ENCODE measurements at regions not wholly inside any gene's neighbourhood (a gene's known extent, or its start where the extent isn't known, plus 50 kb on each side); places are given as distances from the start of the nearest gene placed in this dataset.

GRCh38 chr10:125567529-125567928 is 115.4 kb downstream of the TEX36 start:
- peaks cover 16% of the 10 kb centered on the region for H3K27me3 Mint-ChIP-seq
- TF ChIP-seq EZH2 (IDR thresholded peaks at IDR 0.05; ENCODE audit: borderline replicate concordance, insufficient read depth, low read depth, low read length, poor library complexity, severe bottlenecking) (no peak), CTCF (IDR thresholded peaks at IDR 0.05) (no peak)
- no peaks in the 10 kb centered on the region for H3K27me3 ChIP-seq (replicated peaks in 1 of 4; ENCODE audit: control extremely low read depth in 1 of 4, control insufficient read depth in 3 of 4, insufficient read depth in 4 of 4, low read length in 3 of 4)
- DNase-seq = no peak
- H3K4me2 ChIP-seq (replicated peaks; ENCODE audit: low read depth, low read length, poor library complexity, severe bottlenecking) = no peak overlapping the region
- no peak overlapping the region for H3K4me3 Mint-ChIP-seq
- ChIA-PET POLR2A (no interaction called here), CTCF (no interaction called here)
- H3K4me1 ChIP-seq (ENCODE audit: control insufficient read depth in 2 of 2, insufficient read depth in 2 of 2, low read length in 2 of 2) = no peaks in the 10 kb centered on the region
- no peak overlapping the region for H3K9ac ChIP-seq (ENCODE audit: low read length)
- H3K36me3 ChIP-seq (replicated peaks in 1 of 2; ENCODE audit: control extremely low read depth in 1 of 2, control insufficient read depth in 1 of 2, extremely low read depth in 1 of 2, insufficient read depth in 2 of 2, low read length in 1 of 2) = no peaks in the 10 kb centered on the region
- intact Hi-C loops (cut with micrococcal nuclease) = no loop called here
- no peaks in the 10 kb centered on the region for H3K79me2 ChIP-seq (ENCODE audit: control insufficient read depth, insufficient read depth, low read length)
- H2AFZ ChIP-seq (ENCODE audit: insufficient read depth, low read depth, low read length, poor library complexity, severe bottlenecking) = no peak overlapping the region
- H3K27ac ChIP-seq (ENCODE audit: low read length in 2 of 2) = no peak overlapping the region
- 76% methylated on average over 4 of the region's 6 CpGs for WGBS (ENCODE audit: insufficient coverage)
- H3K9me3 ChIP-seq (ENCODE audit: control extremely low read depth in 1 of 3, control insufficient read depth in 2 of 3, insufficient read depth in 1 of 3, low read length in 2 of 3) = peaks cover 0 to 2% (median 0%) of the 10 kb centered on the region in 3 donors
- no peak overlapping the region for H3K27ac Mint-ChIP-seq
- no peak for ATAC-seq (ENCODE audit: low read depth)
- H3K4me1 Mint-ChIP-seq = no peaks in the 10 kb centered on the region
- H3K4me3 ChIP-seq (ENCODE audit: control extremely low read depth in 1 of 5, extremely low read depth in 1 of 5, insufficient read depth in 1 of 5, low read depth in 2 of 5, low read length in 4 of 5) = no peak overlapping the region
- H3K9me3 Mint-ChIP-seq (ENCODE audit: insufficient read depth) = peaks cover 1% of the 10 kb centered on the region
- no peaks in the 10 kb centered on the region for H4K20me1 ChIP-seq (ENCODE audit: control insufficient read depth, insufficient read depth, low read length, poor library complexity, severe bottlenecking)

GRCh38 chr10:125565046-125565445 is 117.9 kb downstream of the TEX36 start:
- H3K9me3 ChIP-seq (ENCODE audit: control extremely low read depth in 1 of 3, control insufficient read depth in 2 of 3, insufficient read depth in 1 of 3, low read length in 2 of 3) = peaks cover 0 to 2% (median 0%) of the 10 kb centered on the region in 3 donors
- no peak overlapping the region for H2AFZ ChIP-seq (ENCODE audit: insufficient read depth, low read depth, low read length, poor library complexity, severe bottlenecking)
- CTCF ChIA-PET = interaction anchor here (0.7 kb wide), 1 partner anchor 399 kb away, joined by 3 read pairs; no protein-coding TSS in a partner anchor
- no peaks in the 10 kb centered on the region for H3K4me1 ChIP-seq (ENCODE audit: control insufficient read depth in 2 of 2, insufficient read depth in 2 of 2, low read length in 2 of 2)
- Mint-ChIP-seq H3K9me3 (ENCODE audit: insufficient read depth) (peaks cover 1% of the 10 kb centered on the region), H3K4me3 (no peak overlapping the region), H3K4me1 (no peaks in the 10 kb centered on the region), H3K27ac (no peak overlapping the region), H3K27me3 (peaks cover 20% of the 10 kb centered on the region)
- intact Hi-C loops (cut with micrococcal nuclease) = no loop called here
- H3K36me3 ChIP-seq (replicated peaks in 1 of 2; ENCODE audit: control extremely low read depth in 1 of 2, control insufficient read depth in 1 of 2, extremely low read depth in 1 of 2, insufficient read depth in 2 of 2, low read length in 1 of 2) = no peaks in the 10 kb centered on the region
- H3K27ac ChIP-seq (ENCODE audit: low read length in 2 of 2) = no peak overlapping the region
- no peak overlapping the region for H3K4me2 ChIP-seq (replicated peaks; ENCODE audit: low read depth, low read length, poor library complexity, severe bottlenecking)
- H3K9ac ChIP-seq (ENCODE audit: low read length) = no peak overlapping the region
- H4K20me1 ChIP-seq (ENCODE audit: control insufficient read depth, insufficient read depth, low read length, poor library complexity, severe bottlenecking) = no peaks in the 10 kb centered on the region
- no peaks in the 10 kb centered on the region for H3K27me3 ChIP-seq (replicated peaks in 1 of 4; ENCODE audit: control extremely low read depth in 1 of 4, control insufficient read depth in 3 of 4, insufficient read depth in 4 of 4, low read length in 3 of 4)
- H3K79me2 ChIP-seq (ENCODE audit: control insufficient read depth, insufficient read depth, low read length) = no peaks in the 10 kb centered on the region
- ATAC-seq (ENCODE audit: low read depth) (no peak), DNase-seq (no peak)
- no peak overlapping the region for H3K4me3 ChIP-seq (ENCODE audit: control extremely low read depth in 1 of 5, extremely low read depth in 1 of 5, insufficient read depth in 1 of 5, low read depth in 2 of 5, low read length in 4 of 5)
- POLR2A ChIA-PET = no interaction called here
- 95% methylated on average over 4 of the region's 6 CpGs for WGBS (ENCODE audit: insufficient coverage)
- TF ChIP-seq EZH2 (IDR thresholded peaks at IDR 0.05; ENCODE audit: borderline replicate concordance, insufficient read depth, low read depth, low read length, poor library complexity, severe bottlenecking) = no peak
- no peak for TF ChIP-seq CTCF (IDR thresholded peaks at IDR 0.05)

Data from B cell (primary cell).